T-helper 1 cell treated with Interleukin-12 subunit alpha and Interleukin-12 subunit beta and Interleukin-4 antibody, amounts not matched to agents 30 μg/mL and 1 μg/mL, for 36 hours (primary cell): ENCODE measurements at regions not wholly inside any gene's neighbourhood (a gene's known extent, or its start where the extent isn't known, plus 50 kb on each side); places are given as distances from the start of the nearest gene placed in this dataset.
"Not testable (repeated sequence)": the region's sequence is repeated elsewhere in the genome, so short reads cannot be mapped to it uniquely, and the experiment has no call there.

ENCODE experiments used
- H3K27ac Mint-ChIP-seq: one replicate; pipeline ENCODE4 v1.8.0; 2021; ENCODE audit warnings: mild to moderate bottlenecking, mixed read lengths
- H3K27me3 Mint-ChIP-seq: one replicate; pipeline ENCODE4 v1.8.0; 2021; ENCODE audit warnings: low read depth, mixed read lengths
- H3K36me3 Mint-ChIP-seq: one replicate; pipeline ENCODE4 v1.8.0; 2021; ENCODE audit warnings: low read depth, mixed read lengths
- H3K4me1 Mint-ChIP-seq: one replicate; pipeline ENCODE4 v1.8.0; 2021; ENCODE audit warnings: low read depth, mixed read lengths
- H3K4me3 Mint-ChIP-seq: one replicate; pipeline ENCODE4 v1.8.0; 2021; ENCODE audit warnings: mild to moderate bottlenecking, moderate library complexity, mixed read lengths
- H3K9me3 Mint-ChIP-seq: one replicate; pipeline ENCODE4 v1.8.0; 2021; ENCODE audit warnings: mixed read lengths

- not testable (repeated sequence) for H3K27me3 Mint-ChIP-seq, H3K27ac Mint-ChIP-seq, H3K4me1 Mint-ChIP-seq, H3K9me3 Mint-ChIP-seq, H3K4me3 Mint-ChIP-seq, H3K36me3 Mint-ChIP-seq
Observed at GRCh38 chr5:67982160-67982559, 233.4 kb upstream of the PIK3R1 start.

GRCh38 chr5:67978171-67978570 is 237.4 kb upstream of the PIK3R1 start:
- Mint-ChIP-seq H3K9me3 (no peaks in the 10 kb centered on the region), H3K36me3 (no peaks in the 10 kb centered on the region), H3K27me3 (no peaks in the 10 kb centered on the region), H3K4me1 (peaks cover under 1% of the 10 kb centered on the region), H3K4me3 (no peak overlapping the region), H3K27ac (no peak overlapping the region)

GRCh38 chr5:67976891-67977601 is 238.5 kb upstream of the PIK3R1 start:
- Mint-ChIP-seq H3K27me3 (no peaks in the 10 kb centered on the region), H3K4me3 (no peak overlapping the region), H3K4me1 (no peaks in the 10 kb centered on the region), H3K27ac (no peak overlapping the region), H3K36me3 (no peaks in the 10 kb centered on the region), H3K9me3 (no peaks in the 10 kb centered on the region)

- Mint-ChIP-seq H3K27me3 (no peaks in the 10 kb centered on the region), H3K36me3 (no peaks in the 10 kb centered on the region), H3K9me3 (no peaks in the 10 kb centered on the region), H3K27ac (no peak overlapping the region), H3K4me3 (no peak overlapping the region), H3K4me1 (no peaks in the 10 kb centered on the region)
Observed at GRCh38 chr5:67976181-67976580, 239.4 kb upstream of the PIK3R1 start.

- H3K9me3 Mint-ChIP-seq = no peaks in the 10 kb centered on the region
Observed at GRCh38 chr5:67974471-67974870, 241.1 kb upstream of the PIK3R1 start.

GRCh38 chr5:67974054-67974453 is 241.5 kb upstream of the PIK3R1 start:
- no peaks in the 10 kb centered on the region for H3K27me3 Mint-ChIP-seq
- no peaks in the 10 kb centered on the region for H3K4me1 Mint-ChIP-seq
- H3K36me3 Mint-ChIP-seq = no peaks in the 10 kb centered on the region
- H3K27ac Mint-ChIP-seq = no peak overlapping the region
- H3K4me3 Mint-ChIP-seq = no peak overlapping the region
- H3K9me3 Mint-ChIP-seq = no peaks in the 10 kb centered on the region

More at GRCh38 chr5:67974471-67974870, 241.1 kb upstream of the PIK3R1 start:
- H3K36me3 Mint-ChIP-seq = no peaks in the 10 kb centered on the region
- H3K27me3 Mint-ChIP-seq = no peaks in the 10 kb centered on the region
- H3K4me3 Mint-ChIP-seq = no peak overlapping the region
- no peak overlapping the region for H3K27ac Mint-ChIP-seq
- H3K4me1 Mint-ChIP-seq = no peaks in the 10 kb centered on the region

- no peaks in the 10 kb centered on the region for H3K36me3 Mint-ChIP-seq
- no peaks in the 10 kb centered on the region for H3K27me3 Mint-ChIP-seq
- H3K4me3 Mint-ChIP-seq = no peak overlapping the region
- H3K27ac Mint-ChIP-seq = no peak overlapping the region
- H3K9me3 Mint-ChIP-seq = no peaks in the 10 kb centered on the region
- no peaks in the 10 kb centered on the region for H3K4me1 Mint-ChIP-seq
Observed at GRCh38 chr5:67971971-67972821, 243.4 kb upstream of the PIK3R1 start.

GRCh38 chr5:67971223-67971830 is 244.2 kb upstream of the PIK3R1 start:
- no peaks in the 10 kb centered on the region for H3K36me3 Mint-ChIP-seq
- H3K9me3 Mint-ChIP-seq = no peaks in the 10 kb centered on the region
- no peak overlapping the region for H3K4me3 Mint-ChIP-seq
- no peaks in the 10 kb centered on the region for H3K4me1 Mint-ChIP-seq
- no peaks in the 10 kb centered on the region for H3K27me3 Mint-ChIP-seq
- H3K27ac Mint-ChIP-seq = no peak overlapping the region

- Mint-ChIP-seq H3K27me3 (no peaks in the 10 kb centered on the region), H3K4me3 (no peak overlapping the region), H3K27ac (no peak overlapping the region), H3K36me3 (no peaks in the 10 kb centered on the region), H3K9me3 (no peaks in the 10 kb centered on the region), H3K4me1 (no peaks in the 10 kb centered on the region)
Observed at GRCh38 chr5:67969631-67970030, 245.9 kb upstream of the PIK3R1 start.

- no peak overlapping the region for H3K4me3 Mint-ChIP-seq
- H3K27ac Mint-ChIP-seq = no peak overlapping the region
Observed at GRCh38 chr5:67969176-67969575, 246.4 kb upstream of the PIK3R1 start.

GRCh38 chr5:67966712-67967111 is 248.8 kb upstream of the PIK3R1 start:
- H3K27ac Mint-ChIP-seq = no peak overlapping the region
- H3K36me3 Mint-ChIP-seq = no peaks in the 10 kb centered on the region

More at GRCh38 chr5:67969176-67969575, 246.4 kb upstream of the PIK3R1 start:
- Mint-ChIP-seq H3K36me3 (no peaks in the 10 kb centered on the region), H3K9me3 (no peaks in the 10 kb centered on the region), H3K27me3 (no peaks in the 10 kb centered on the region), H3K4me1 (no peaks in the 10 kb centered on the region)

GRCh38 chr5:67964619-67965018 is 250.9 kb upstream of the PIK3R1 start:
- no peaks in the 10 kb centered on the region for H3K9me3 Mint-ChIP-seq
- no peaks in the 10 kb centered on the region for H3K36me3 Mint-ChIP-seq
- no peaks in the 10 kb centered on the region for H3K27me3 Mint-ChIP-seq
- H3K4me1 Mint-ChIP-seq = no peaks in the 10 kb centered on the region
- H3K27ac Mint-ChIP-seq = no peak overlapping the region
- H3K4me3 Mint-ChIP-seq = no peak overlapping the region

More at GRCh38 chr5:67966712-67967111, 248.8 kb upstream of the PIK3R1 start:
- Mint-ChIP-seq H3K27me3 (no peaks in the 10 kb centered on the region), H3K4me3 (no peak overlapping the region), H3K4me1 (no peaks in the 10 kb centered on the region), H3K9me3 (no peaks in the 10 kb centered on the region)

GRCh38 chr5:67963789-67964519 is 251.6 kb upstream of the PIK3R1 start:
- Mint-ChIP-seq H3K27ac (no peak overlapping the region), H3K4me3 (no peak overlapping the region)

GRCh38 chr5:67960939-67961338 is 254.6 kb upstream of the PIK3R1 start:
- H3K27ac Mint-ChIP-seq = no peak overlapping the region
- H3K4me3 Mint-ChIP-seq = no peak overlapping the region
- H3K4me1 Mint-ChIP-seq = no peaks in the 10 kb centered on the region
- H3K9me3 Mint-ChIP-seq = no peaks in the 10 kb centered on the region
- no peaks in the 10 kb centered on the region for H3K36me3 Mint-ChIP-seq
- no peaks in the 10 kb centered on the region for H3K27me3 Mint-ChIP-seq

More at GRCh38 chr5:67963789-67964519, 251.6 kb upstream of the PIK3R1 start:
- no peaks in the 10 kb centered on the region for H3K27me3 Mint-ChIP-seq
- no peaks in the 10 kb centered on the region for H3K4me1 Mint-ChIP-seq
- H3K36me3 Mint-ChIP-seq = no peaks in the 10 kb centered on the region
- H3K9me3 Mint-ChIP-seq = no peaks in the 10 kb centered on the region
